HEK293 (cell line): ENCODE measurements at regions not wholly inside any gene's neighbourhood (a gene's known extent, or its start where the extent isn't known, plus 50 kb on each side); places are given as distances from the start of the nearest gene placed in this dataset.

Experiments used
- CTCF ChIA-PET: fragments of 350-600 bp; formaldehyde crosslinking; extraction: SDS; loops from one replicate; lab custom pipeline; 2021; ENCODE audit warnings: antibody characterized with exemption; lab: Yijun Ruan, JAX
- POLR2A ChIA-PET: fragments of 300-600 bp; formaldehyde crosslinking; extraction: SDS; loops from one replicate; lab custom pipeline; 2020; ENCODE audit warnings: antibody characterized with exemption, inconsistent platforms; lab: Yijun Ruan, JAX
- H3K27ac ChIP-seq: fragments of 200-500 bp; sonication (Bioruptor generic); 2 replicates; pipeline ENCODE4 v1.5.1; 2014; ENCODE audit warnings: low read depth, low read length, control low read depth, inconsistent platforms; ENCODE audit errors: extremely low read depth
- H3K36me3 ChIP-seq, 2 experiments: fragments of 200-500 bp in 1 of 2; sonication (Bioruptor generic) in 1 of 2; 1 replicate in 1 of 2; 2 replicates in 1 of 2; pipeline ENCODE4 v1.5.1; 2014 to 2017; ENCODE audit warnings: inconsistent platforms in 2 of 2, low read length in 2 of 2; ENCODE audit not compliant: control insufficient read depth in 2 of 2, insufficient read depth in 1 of 2
- H3K4me1 ChIP-seq: fragments of 200-500 bp; sonication (Bioruptor generic); 2 replicates; pipeline ENCODE4 v1.5.1; 2014; ENCODE audit warnings: mild to moderate bottlenecking, low read length, inconsistent platforms; ENCODE audit not compliant: control insufficient read depth, insufficient read depth
- H3K4me3 ChIP-seq: 2 replicates; pipeline ENCODE4 v1.5.1; 2011; ENCODE audit warnings: low read depth, mild to moderate bottlenecking, control low read depth, low read length, moderate library complexity
- H3K9me3 ChIP-seq: fragments of 200-500 bp; sonication (Bioruptor generic); 2 replicates; pipeline ENCODE4 v1.5.1; 2014; ENCODE audit warnings: low read depth, low read length, inconsistent platforms; ENCODE audit not compliant: control insufficient read depth, insufficient read depth
- KLF10 ChIP-seq: fragments of 450-650 bp; IDR thresholded peaks from 2 replicates; pipeline ENCODE4 v1.5.1; 2018; ENCODE audit warnings: missing biosample characterization, mild to moderate bottlenecking, missing genetic modification characterization
- MYNN ChIP-seq: fragments of 450-650 bp; formaldehyde crosslinking; IDR thresholded peaks from 2 replicates; pipeline ENCODE4 v1.5.1; 2016; ENCODE audit warnings: missing biosample characterization, missing genetic modification characterization, borderline replicate concordance
- SCRT1 ChIP-seq: fragments of 450-650 bp; formaldehyde crosslinking; IDR thresholded peaks from 2 replicates; pipeline ENCODE4 v1.5.1; 2016; ENCODE audit warnings: missing biosample characterization, missing genetic modification characterization, borderline replicate concordance
- ZBTB21 ChIP-seq: fragments of 450-650 bp; formaldehyde crosslinking; IDR thresholded peaks from 2 replicates; pipeline ENCODE4 v1.5.1; 2017; ENCODE audit warnings: missing biosample characterization, missing genetic modification characterization
- ZFHX2 ChIP-seq: fragments of 450-650 bp; formaldehyde crosslinking; conservative IDR thresholded peaks from 2 replicates; pipeline ENCODE4 v1.5.1; 2016; ENCODE audit warnings: missing biosample characterization, missing genetic modification characterization
- ZFP69B ChIP-seq: fragments of 450-650 bp; formaldehyde crosslinking; IDR thresholded peaks from 2 replicates; pipeline ENCODE4 v1.5.1; 2016; ENCODE audit warnings: missing biosample characterization, missing genetic modification characterization
- ZNF184 ChIP-seq: fragments of 450-650 bp; IDR thresholded peaks from 2 replicates; pipeline ENCODE4 v1.5.1; 2018; ENCODE audit warnings: missing biosample characterization, mild to moderate bottlenecking, missing genetic modification characterization
- ZNF223 ChIP-seq: fragments of 450-650 bp; formaldehyde crosslinking; IDR thresholded peaks from 2 replicates; pipeline ENCODE4 v1.5.1; 2016; ENCODE audit warnings: missing biosample characterization, missing genetic modification characterization
- ZNF248 ChIP-seq: fragments of 450-650 bp; formaldehyde crosslinking; IDR thresholded peaks from 2 replicates; pipeline ENCODE4 v1.5.1; 2017; ENCODE audit warnings: missing biosample characterization, missing genetic modification characterization
- ZNF354C ChIP-seq: fragments of 450-650 bp; formaldehyde crosslinking; IDR thresholded peaks from 2 replicates; pipeline ENCODE4 v1.5.1; 2016; ENCODE audit warnings: missing biosample characterization, missing genetic modification characterization, low read depth, borderline replicate concordance
- ZNF394 ChIP-seq: fragments of 450-650 bp; formaldehyde crosslinking; IDR thresholded peaks from 2 replicates; pipeline ENCODE4 v1.5.1; 2016; ENCODE audit warnings: missing biosample characterization, missing genetic modification characterization, mild to moderate bottlenecking, moderate library complexity, borderline replicate concordance
- ZNF426 ChIP-seq: fragments of 450-650 bp; formaldehyde crosslinking; IDR thresholded peaks from 2 replicates; pipeline ENCODE4 v1.5.1; 2017; ENCODE audit warnings: missing biosample characterization, missing genetic modification characterization, mild to moderate bottlenecking, inconsistent platforms, moderate library complexity
- ZNF600 ChIP-seq: fragments of 450-650 bp; formaldehyde crosslinking; IDR thresholded peaks from 2 replicates; pipeline ENCODE4 v1.5.1; 2016; ENCODE audit warnings: missing biosample characterization, missing genetic modification characterization
- ZNF629 ChIP-seq: fragments of 450-650 bp; formaldehyde crosslinking; IDR thresholded peaks from 2 replicates; pipeline ENCODE4 v1.5.1; 2017; ENCODE audit warnings: missing biosample characterization, missing genetic modification characterization
- ZNF768 ChIP-seq: fragments of 450-650 bp; formaldehyde crosslinking; IDR thresholded peaks from 2 replicates; pipeline ENCODE4 v1.5.1; 2018; ENCODE audit warnings: missing biosample characterization, mild to moderate bottlenecking, missing genetic modification characterization
- ZNF792 ChIP-seq: fragments of 450-650 bp; formaldehyde crosslinking; IDR thresholded peaks from 2 replicates; pipeline ENCODE4 v1.5.1; 2016; ENCODE audit warnings: missing biosample characterization, missing genetic modification characterization
- ZSCAN16 ChIP-seq: fragments of 450-650 bp; formaldehyde crosslinking; IDR thresholded peaks from 2 replicates; pipeline ENCODE4 v1.5.1; 2016; ENCODE audit warnings: missing biosample characterization, missing genetic modification characterization
- ZSCAN30 ChIP-seq: fragments of 450-650 bp; IDR thresholded peaks from 2 replicates; pipeline ENCODE4 v1.5.1; 2018; ENCODE audit warnings: missing biosample characterization, mild to moderate bottlenecking, missing genetic modification characterization, moderate library complexity
- TF ChIP-seq, protein P1 (sequence below): fragments of 450-650 bp; formaldehyde crosslinking; IDR thresholded peaks from 2 replicates; pipeline ENCODE4 v1.5.1; 2016; ENCODE audit warnings: missing biosample characterization, missing genetic modification characterization
- TF ChIP-seq, protein P2 (sequence below): fragments of 450-650 bp; formaldehyde crosslinking; IDR thresholded peaks from 2 replicates; pipeline ENCODE4 v1.5.1; 2017; ENCODE audit warnings: missing biosample characterization, missing genetic modification characterization
- TF ChIP-seq, protein P3 (sequence below): IDR thresholded peaks from 2 replicates; pipeline ENCODE4 v1.6.1; 2011; ENCODE audit warnings: mild to moderate bottlenecking, low read depth, low read length, borderline replicate concordance
- TF ChIP-seq, protein P4 (sequence below): fragments of 450-650 bp; formaldehyde crosslinking; IDR thresholded peaks from 2 replicates; pipeline ENCODE4 v1.5.1; 2016; ENCODE audit warnings: missing biosample characterization, missing genetic modification characterization
- TF ChIP-seq, protein P5 (sequence below): fragments of 450-650 bp; formaldehyde crosslinking; IDR thresholded peaks from 2 replicates; pipeline ENCODE4 v1.5.1; 2016; ENCODE audit warnings: missing biosample characterization, missing genetic modification characterization

DNA sequence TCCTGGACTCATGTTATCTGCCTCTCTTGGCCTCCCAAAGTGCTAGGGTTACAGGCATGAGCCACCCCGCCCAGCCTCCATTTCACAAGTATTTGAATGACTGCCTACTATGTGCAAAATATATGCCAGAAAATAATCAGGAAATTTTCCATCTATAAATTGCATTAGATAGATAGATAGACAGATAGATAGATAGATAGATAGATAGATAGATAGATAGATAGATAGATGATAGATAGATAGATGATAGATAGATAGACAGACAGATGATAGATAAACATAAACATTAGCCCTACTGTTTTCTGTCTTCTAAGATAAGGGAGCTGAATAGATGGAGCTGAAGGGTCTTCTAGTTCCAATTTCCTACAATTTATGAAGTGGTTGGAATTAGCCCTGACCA lies 87.4 kb upstream of the TRIM2 start:
- CTCF ChIA-PET = no interaction called here
- H3K4me1 ChIP-seq = no peaks in the 10 kb centered on the region; the same call in 1 of the 2 replicates

DNA sequence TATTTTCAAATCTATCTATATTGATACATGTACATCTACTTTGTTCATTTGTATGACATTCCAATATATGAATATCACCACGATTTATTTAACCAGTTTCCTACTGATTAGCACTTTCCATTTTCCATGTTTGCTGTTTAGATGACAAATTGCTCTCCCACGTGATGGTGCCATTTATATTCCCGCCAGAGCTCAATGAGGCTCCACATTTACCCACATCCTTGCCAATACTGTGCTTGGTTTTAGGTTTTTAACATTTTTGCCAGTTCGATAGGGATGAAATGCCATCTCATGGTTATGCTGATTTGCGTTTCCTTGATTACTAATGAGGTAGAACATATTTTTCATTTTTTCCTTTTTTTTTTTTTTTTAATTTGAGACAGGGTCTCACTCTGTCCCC lies 86.7 kb upstream of the TRIM2 start:
- no peak overlapping the region for H3K4me3 ChIP-seq
- TF ChIP-seq ZNF629 (tag by site-specific recombination) (no peak), ZFP69B (no peak), SCRT1 (no peak), ZFHX2 (tag by site-specific recombination) (no peak), ZNF248 (tag by site-specific recombination) (no peak), ZSCAN30 (tag by site-specific recombination) (no peak), ZNF223 (no peak)
- TF ChIP-seq, protein P1, sequence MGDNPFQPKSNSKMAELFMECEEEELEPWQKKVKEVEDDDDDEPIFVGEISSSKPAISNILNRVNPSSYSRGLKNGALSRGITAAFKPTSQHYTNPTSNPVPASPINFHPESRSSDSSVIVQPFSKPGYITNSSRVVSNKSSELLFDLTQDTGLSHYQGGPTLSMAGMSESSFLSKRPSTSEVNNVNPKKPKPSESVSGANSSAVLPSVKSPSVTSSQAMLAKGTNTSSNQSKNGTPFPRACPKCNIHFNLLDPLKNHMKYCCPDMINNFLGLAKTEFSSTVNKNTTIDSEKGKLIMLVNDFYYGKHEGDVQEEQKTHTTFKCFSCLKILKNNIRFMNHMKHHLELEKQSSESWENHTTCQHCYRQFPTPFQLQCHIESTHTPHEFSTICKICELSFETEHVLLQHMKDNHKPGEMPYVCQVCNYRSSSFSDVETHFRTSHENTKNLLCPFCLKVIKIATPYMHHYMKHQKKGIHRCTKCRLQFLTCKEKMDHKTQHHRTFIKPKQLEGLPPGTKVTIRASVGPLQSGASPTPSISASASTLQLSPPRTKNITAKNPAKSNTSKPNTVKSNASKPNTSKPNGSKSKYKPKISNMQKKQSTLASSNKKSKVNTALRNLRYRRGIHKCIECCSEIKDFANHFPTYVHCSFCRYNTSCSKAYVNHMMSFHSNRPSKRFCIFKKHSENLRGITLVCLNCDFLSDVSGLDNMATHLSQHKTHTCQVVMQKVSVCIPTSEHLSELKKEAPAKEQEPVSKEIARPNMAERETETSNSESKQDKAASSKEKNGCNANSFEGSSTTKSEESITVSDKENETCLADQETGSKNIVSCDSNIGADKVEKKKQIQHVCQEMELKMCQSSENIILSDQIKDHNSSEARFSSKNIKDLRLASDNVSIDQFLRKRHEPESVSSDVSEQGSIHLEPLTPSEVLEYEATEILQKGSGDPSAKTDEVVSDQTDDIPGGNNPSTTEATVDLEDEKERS = no peak
- TF ChIP-seq, protein P2, sequence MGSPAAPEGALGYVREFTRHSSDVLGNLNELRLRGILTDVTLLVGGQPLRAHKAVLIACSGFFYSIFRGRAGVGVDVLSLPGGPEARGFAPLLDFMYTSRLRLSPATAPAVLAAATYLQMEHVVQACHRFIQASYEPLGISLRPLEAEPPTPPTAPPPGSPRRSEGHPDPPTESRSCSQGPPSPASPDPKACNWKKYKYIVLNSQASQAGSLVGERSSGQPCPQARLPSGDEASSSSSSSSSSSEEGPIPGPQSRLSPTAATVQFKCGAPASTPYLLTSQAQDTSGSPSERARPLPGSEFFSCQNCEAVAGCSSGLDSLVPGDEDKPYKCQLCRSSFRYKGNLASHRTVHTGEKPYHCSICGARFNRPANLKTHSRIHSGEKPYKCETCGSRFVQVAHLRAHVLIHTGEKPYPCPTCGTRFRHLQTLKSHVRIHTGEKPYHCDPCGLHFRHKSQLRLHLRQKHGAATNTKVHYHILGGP (tag by site-specific recombination) = no peak
- TF ChIP-seq, all 188 proteins: peak for 0
- H3K9me3 ChIP-seq = no peaks in the 10 kb centered on the region
- ChIA-PET POLR2A (no interaction called here), CTCF (interaction anchor here (0.7 kb wide), 1 partner anchor 202 kb away, joined by 6 read pairs; no protein-coding TSS in a partner anchor)
- H3K27ac ChIP-seq = no peak overlapping the region
- no peaks in the 10 kb centered on the region; the same call in 1 of the 2 replicates for H3K4me1 ChIP-seq
- H3K36me3 ChIP-seq = no peaks in the 10 kb centered on the region

More for the DNA sequence above, 87.4 kb upstream of the TRIM2 start:
- TF ChIP-seq ZNF768 = no peak
- no peak for TF ChIP-seq ZNF600 (tag by site-specific recombination)
- TF ChIP-seq, protein P3, sequence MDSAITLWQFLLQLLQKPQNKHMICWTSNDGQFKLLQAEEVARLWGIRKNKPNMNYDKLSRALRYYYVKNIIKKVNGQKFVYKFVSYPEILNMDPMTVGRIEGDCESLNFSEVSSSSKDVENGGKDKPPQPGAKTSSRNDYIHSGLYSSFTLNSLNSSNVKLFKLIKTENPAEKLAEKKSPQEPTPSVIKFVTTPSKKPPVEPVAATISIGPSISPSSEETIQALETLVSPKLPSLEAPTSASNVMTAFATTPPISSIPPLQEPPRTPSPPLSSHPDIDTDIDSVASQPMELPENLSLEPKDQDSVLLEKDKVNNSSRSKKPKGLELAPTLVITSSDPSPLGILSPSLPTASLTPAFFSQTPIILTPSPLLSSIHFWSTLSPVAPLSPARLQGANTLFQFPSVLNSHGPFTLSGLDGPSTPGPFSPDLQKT = no peak
- TF ChIP-seq, protein P4, sequence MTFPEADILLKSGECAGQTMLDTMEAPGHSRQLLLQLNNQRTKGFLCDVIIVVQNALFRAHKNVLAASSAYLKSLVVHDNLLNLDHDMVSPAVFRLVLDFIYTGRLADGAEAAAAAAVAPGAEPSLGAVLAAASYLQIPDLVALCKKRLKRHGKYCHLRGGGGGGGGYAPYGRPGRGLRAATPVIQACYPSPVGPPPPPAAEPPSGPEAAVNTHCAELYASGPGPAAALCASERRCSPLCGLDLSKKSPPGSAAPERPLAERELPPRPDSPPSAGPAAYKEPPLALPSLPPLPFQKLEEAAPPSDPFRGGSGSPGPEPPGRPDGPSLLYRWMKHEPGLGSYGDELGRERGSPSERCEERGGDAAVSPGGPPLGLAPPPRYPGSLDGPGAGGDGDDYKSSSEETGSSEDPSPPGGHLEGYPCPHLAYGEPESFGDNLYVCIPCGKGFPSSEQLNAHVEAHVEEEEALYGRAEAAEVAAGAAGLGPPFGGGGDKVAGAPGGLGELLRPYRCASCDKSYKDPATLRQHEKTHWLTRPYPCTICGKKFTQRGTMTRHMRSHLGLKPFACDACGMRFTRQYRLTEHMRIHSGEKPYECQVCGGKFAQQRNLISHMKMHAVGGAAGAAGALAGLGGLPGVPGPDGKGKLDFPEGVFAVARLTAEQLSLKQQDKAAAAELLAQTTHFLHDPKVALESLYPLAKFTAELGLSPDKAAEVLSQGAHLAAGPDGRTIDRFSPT (tag by site-specific recombination) = no peak
- TF ChIP-seq, protein P5, sequence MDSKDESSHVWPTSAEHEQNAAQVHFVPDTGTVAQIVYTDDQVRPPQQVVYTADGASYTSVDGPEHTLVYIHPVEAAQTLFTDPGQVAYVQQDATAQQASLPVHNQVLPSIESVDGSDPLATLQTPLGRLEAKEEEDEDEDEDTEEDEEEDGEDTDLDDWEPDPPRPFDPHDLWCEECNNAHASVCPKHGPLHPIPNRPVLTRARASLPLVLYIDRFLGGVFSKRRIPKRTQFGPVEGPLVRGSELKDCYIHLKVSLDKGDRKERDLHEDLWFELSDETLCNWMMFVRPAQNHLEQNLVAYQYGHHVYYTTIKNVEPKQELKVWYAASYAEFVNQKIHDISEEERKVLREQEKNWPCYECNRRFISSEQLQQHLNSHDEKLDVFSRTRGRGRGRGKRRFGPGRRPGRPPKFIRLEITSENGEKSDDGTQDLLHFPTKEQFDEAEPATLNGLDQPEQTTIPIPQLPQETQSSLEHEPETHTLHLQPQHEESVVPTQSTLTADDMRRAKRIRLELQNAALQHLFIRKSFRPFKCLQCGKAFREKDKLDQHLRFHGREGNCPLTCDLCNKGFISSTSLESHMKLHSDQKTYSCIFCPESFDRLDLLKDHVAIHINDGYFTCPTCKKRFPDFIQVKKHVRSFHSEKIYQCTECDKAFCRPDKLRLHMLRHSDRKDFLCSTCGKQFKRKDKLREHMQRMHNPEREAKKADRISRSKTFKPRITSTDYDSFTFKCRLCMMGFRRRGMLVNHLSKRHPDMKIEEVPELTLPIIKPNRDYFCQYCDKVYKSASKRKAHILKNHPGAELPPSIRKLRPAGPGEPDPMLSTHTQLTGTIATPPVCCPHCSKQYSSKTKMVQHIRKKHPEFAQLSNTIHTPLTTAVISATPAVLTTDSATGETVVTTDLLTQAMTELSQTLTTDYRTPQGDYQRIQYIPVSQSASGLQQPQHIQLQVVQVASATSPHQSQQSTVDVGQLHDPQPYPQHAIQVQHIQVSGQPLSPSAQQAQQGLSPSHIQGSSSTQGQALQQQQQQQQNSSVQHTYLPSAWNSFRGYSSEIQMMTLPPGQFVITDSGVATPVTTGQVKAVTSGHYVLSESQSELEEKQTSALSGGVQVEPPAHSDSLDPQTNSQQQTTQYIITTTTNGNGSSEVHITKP (tag by site-specific recombination) = no peak
- TF ChIP-seq ZBTB21 (tag by site-specific recombination) = no peak
- TF ChIP-seq KLF10 (tag by site-specific recombination) = no peak
- no peak for TF ChIP-seq MYNN
- TF ChIP-seq ZNF394 (tag by site-specific recombination) = no peak
- no peak for TF ChIP-seq ZNF792 (tag by site-specific recombination)
- TF ChIP-seq ZNF184 (tag by site-specific recombination) = no peak
- no peak for TF ChIP-seq ZNF354C
- no peak for TF ChIP-seq ZNF426 (tag by site-specific recombination)
- no peak for TF ChIP-seq ZSCAN16 (tag by site-specific recombination)
- TF ChIP-seq ZFHX2 (tag by site-specific recombination) = no peak
- no peak overlapping the region for H3K27ac ChIP-seq
- POLR2A ChIA-PET = no interaction called here
- H3K9me3 ChIP-seq = no peaks in the 10 kb centered on the region
- H3K36me3 ChIP-seq = no peaks in the 10 kb centered on the region
- H3K4me3 ChIP-seq = no peak overlapping the region
